Astrocyte of the cerebellum (primary cell): ENCODE measurements at regions not wholly inside any gene's neighbourhood (a gene's known extent, or its start where the extent isn't known, plus 50 kb on each side); places are given as distances from the start of the nearest gene placed in this dataset.

Experiments
- DNase-seq: peaks from one replicate; pipeline ENCODE4 v3.0.0-alpha.2; 2011; ENCODE audit warnings: low read depth
- H3K4me3 ChIP-seq: 2 replicates; pipeline ENCODE4 v1.5.1; 2011; ENCODE audit warnings: mild to moderate bottlenecking, low read depth, low read length, moderate library complexity
- CTCF ChIP-seq: IDR thresholded peaks from 2 replicates; pipeline ENCODE4 v1.5.1; 2012; ENCODE audit warnings: low read length, low read depth, moderate library complexity, mild to moderate bottlenecking; ENCODE audit errors: missing control alignments
- in situ Hi-C: cut with HindIII; loops from 2 replicates; pipeline ENCODE4 v1.10.0; 2017; ENCODE audit warnings: low sequenced_read_pairs

- no peak for DNase-seq
- H3K4me3 ChIP-seq = no peak overlapping the region
- in situ Hi-C loops = no loop called here
- no peak for TF ChIP-seq CTCF
Measured at GRCh38 chr2:34126279-34126678, 527.2 kb upstream of the FAM98A start.

- in situ Hi-C loops = no loop called here
- H3K4me3 ChIP-seq = no peak overlapping the region
- no peak for DNase-seq
- TF ChIP-seq CTCF = no peak
Measured at GRCh38 chr2:34123996-34124785, 525.1 kb upstream of the FAM98A start.

GRCh38 chr2:34121076-34121475 lies 522.0 kb upstream of the FAM98A start:
- in situ Hi-C loops = no loop called here
- no peak for DNase-seq
- no peak for TF ChIP-seq CTCF
- H3K4me3 ChIP-seq = no peak overlapping the region

GRCh38 chr2:34115076-34115475 lies 516.0 kb upstream of the FAM98A start:
- no peak overlapping the region for H3K4me3 ChIP-seq
- no peak for DNase-seq
- TF ChIP-seq CTCF = no peak
- in situ Hi-C loops = no loop called here

GRCh38 chr2:34112161-34112560 lies 513.1 kb upstream of the FAM98A start:
- DNase-seq = no peak
- no peak overlapping the region for H3K4me3 ChIP-seq
- TF ChIP-seq CTCF = no peak
- in situ Hi-C loops = no loop called here

- no peak for DNase-seq
- in situ Hi-C loops = no loop called here
- no peak for TF ChIP-seq CTCF
- H3K4me3 ChIP-seq = no peak overlapping the region
Measured at GRCh38 chr2:34110392-34110791, 511.3 kb upstream of the FAM98A start.
